Left ventricle myocardium inferior (tissue), 1 donor: ENCODE measurements at regions not wholly inside any gene's neighbourhood (a gene's known extent, or its start where the extent isn't known, plus 50 kb on each side); places are given as distances from the start of the nearest gene placed in this dataset.

Source experiments
- DNase-seq: peaks from one replicate; pipeline ENCODE4 v3.0.0-alpha.2; 2020
- H3K27ac ChIP-seq: fragments of 200-600 bp; replicated peaks from 2 replicates; pipeline ENCODE4 v1.8.0; 2021
- H3K27me3 ChIP-seq: fragments of 200-600 bp; 2 replicates; pipeline ENCODE4 v1.8.0; 2021; ENCODE audit warnings: low read depth
- H3K36me3 ChIP-seq: fragments of 200-600 bp; 2 replicates; pipeline ENCODE4 v1.8.0; 2021
- H3K4me1 ChIP-seq: fragments of 200-600 bp; 2 replicates; pipeline ENCODE4 v1.8.0; 2021
- H3K4me3 ChIP-seq: fragments of 200-600 bp; 2 replicates; pipeline ENCODE4 v1.8.0; 2021; ENCODE audit warnings: mild to moderate bottlenecking, moderate library complexity
- H3K9me3 ChIP-seq: fragments of 200-600 bp; replicated peaks from 2 replicates; pipeline ENCODE4 v1.8.0; 2021
- intact Hi-C: fragments of 100-400 bp; cut with micrococcal nuclease; formaldehyde crosslinking; loops from one replicate; pipeline ENCODE4 v1.11.0; 2022
- TF ChIP-seq, protein P1 (sequence below): fragments of 200-600 bp; IDR thresholded peaks from 2 replicates; pipeline ENCODE4 v1.8.0; 2021; ENCODE audit warnings: antibody characterized with exemption, mild to moderate bottlenecking, borderline replicate concordance
- donor health status: DM: no; HTN: yes; CAD: no; lungs with severe emphysema.

- H3K4me3 ChIP-seq: no peak overlapping the region
- intact Hi-C loops: no loop called here
- H3K27me3 ChIP-seq: peaks cover 19% of the 10 kb centered on the region
- no peak overlapping the region for H3K27ac ChIP-seq
- peaks cover 5% of the 10 kb centered on the region for H3K9me3 ChIP-seq
- TF ChIP-seq, protein P1, sequence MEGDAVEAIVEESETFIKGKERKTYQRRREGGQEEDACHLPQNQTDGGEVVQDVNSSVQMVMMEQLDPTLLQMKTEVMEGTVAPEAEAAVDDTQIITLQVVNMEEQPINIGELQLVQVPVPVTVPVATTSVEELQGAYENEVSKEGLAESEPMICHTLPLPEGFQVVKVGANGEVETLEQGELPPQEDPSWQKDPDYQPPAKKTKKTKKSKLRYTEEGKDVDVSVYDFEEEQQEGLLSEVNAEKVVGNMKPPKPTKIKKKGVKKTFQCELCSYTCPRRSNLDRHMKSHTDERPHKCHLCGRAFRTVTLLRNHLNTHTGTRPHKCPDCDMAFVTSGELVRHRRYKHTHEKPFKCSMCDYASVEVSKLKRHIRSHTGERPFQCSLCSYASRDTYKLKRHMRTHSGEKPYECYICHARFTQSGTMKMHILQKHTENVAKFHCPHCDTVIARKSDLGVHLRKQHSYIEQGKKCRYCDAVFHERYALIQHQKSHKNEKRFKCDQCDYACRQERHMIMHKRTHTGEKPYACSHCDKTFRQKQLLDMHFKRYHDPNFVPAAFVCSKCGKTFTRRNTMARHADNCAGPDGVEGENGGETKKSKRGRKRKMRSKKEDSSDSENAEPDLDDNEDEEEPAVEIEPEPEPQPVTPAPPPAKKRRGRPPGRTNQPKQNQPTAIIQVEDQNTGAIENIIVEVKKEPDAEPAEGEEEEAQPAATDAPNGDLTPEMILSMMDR: no peak
- DNase-seq: no peak
- no peaks in the 10 kb centered on the region for H3K4me1 ChIP-seq
- H3K36me3 ChIP-seq: no peaks in the 10 kb centered on the region
These were observed 108.1 kb downstream of the MARCO start for GRCh38 chr2:119049968-119050704.
